H9 (cell line): ENCODE measurements at regions not wholly inside any gene's neighbourhood (a gene's known extent, or its start where the extent isn't known, plus 50 kb on each side); places are given as distances from the start of the nearest gene placed in this dataset.

ENCODE experiments used
- DNase-seq: peaks from one replicate; pipeline ENCODE4 v3.0.0-alpha.2; 2017
- H2AFZ ChIP-seq: one replicate; pipeline ENCODE4 v1.6.1; 2013; ENCODE audit warnings: mild to moderate bottlenecking, low read length, control low read depth, moderate library complexity
- H2AK5ac ChIP-seq: 2 replicates; pipeline ENCODE4 v1.6.1; 2013; ENCODE audit warnings: low read length, control low read depth, mixed read lengths; ENCODE audit not compliant: insufficient read length
- H2BK120ac ChIP-seq: one replicate; pipeline ENCODE4 v1.6.1; 2013; ENCODE audit warnings: low read depth, mild to moderate bottlenecking, low read length, control low read depth, inconsistent platforms; ENCODE audit not compliant: poor library complexity, severe bottlenecking
- H2BK12ac ChIP-seq: 2 replicates; pipeline ENCODE4 v1.6.1; 2013; ENCODE audit warnings: low read length, control low read depth, mixed read lengths, low read depth; ENCODE audit not compliant: insufficient read length
- H2BK15ac ChIP-seq: 2 replicates; pipeline ENCODE4 v1.6.1; 2013; ENCODE audit warnings: low read depth, low read length, control low read depth
- H2BK20ac ChIP-seq: one replicate; pipeline ENCODE4 v1.6.1; 2013; ENCODE audit warnings: low read depth, mild to moderate bottlenecking, low read length, control low read depth, inconsistent platforms; ENCODE audit not compliant: poor library complexity, severe bottlenecking
- H2BK5ac ChIP-seq: 2 replicates; pipeline ENCODE4 v1.6.1; 2013; ENCODE audit warnings: low read length, control low read depth, mixed read lengths; ENCODE audit not compliant: insufficient read length
- H3K14ac ChIP-seq: 2 replicates; pipeline ENCODE4 v1.6.1; 2013; ENCODE audit warnings: low read length, control low read depth; ENCODE audit not compliant: insufficient read depth
- H3K18ac ChIP-seq: 2 replicates; pipeline ENCODE4 v1.6.1; 2013; ENCODE audit warnings: low read depth, mild to moderate bottlenecking, mixed read lengths, low read length, control low read depth; ENCODE audit not compliant: insufficient read length
- H3K23ac ChIP-seq: 2 replicates; pipeline ENCODE4 v1.6.1; 2013; ENCODE audit warnings: low read length, control low read depth, mixed read lengths, low read depth; ENCODE audit not compliant: insufficient read length
- H3K23me2 ChIP-seq: 2 replicates; pipeline ENCODE4 v1.6.1; 2013; ENCODE audit warnings: low read depth, mild to moderate bottlenecking, mixed read lengths, low read length, control low read depth; ENCODE audit not compliant: insufficient read length, poor library complexity, severe bottlenecking
- H3K27ac ChIP-seq: 2 replicates; pipeline ENCODE4 v1.5.1; 2013; ENCODE audit warnings: low read length, control low read depth, mixed read lengths, low read depth; ENCODE audit not compliant: insufficient read length
- H3K27me3 ChIP-seq: 2 replicates; pipeline ENCODE4 v1.6.1; 2013; ENCODE audit warnings: low read length, control low read depth, inconsistent platforms; ENCODE audit not compliant: insufficient read depth
- H3K4ac ChIP-seq: 2 replicates; pipeline ENCODE4 v1.6.1; 2013; ENCODE audit warnings: low read depth, mild to moderate bottlenecking, control low read depth, inconsistent platforms, low read length, moderate library complexity
- H3K4me1 ChIP-seq: 2 replicates; pipeline ENCODE4 v1.6.1; 2013; ENCODE audit warnings: low read length, control low read depth, inconsistent platforms; ENCODE audit not compliant: insufficient read depth
- H3K4me2 ChIP-seq: 2 replicates; pipeline ENCODE4 v1.6.1; 2013; ENCODE audit warnings: low read length, control low read depth, mixed read lengths; ENCODE audit not compliant: insufficient read length, insufficient read depth
- H3K56ac ChIP-seq: 2 replicates; pipeline ENCODE4 v1.6.1; 2013; ENCODE audit warnings: low read depth, mild to moderate bottlenecking, mixed read lengths, low read length, control low read depth; ENCODE audit not compliant: insufficient read length
- H3K79me1 ChIP-seq: 2 replicates; pipeline ENCODE4 v1.6.1; 2013; ENCODE audit warnings: low read depth, mild to moderate bottlenecking, moderate library complexity, low read length, control low read depth, inconsistent platforms; ENCODE audit not compliant: insufficient read depth, poor library complexity, severe bottlenecking
- H3K79me2 ChIP-seq: 2 replicates; pipeline ENCODE4 v1.6.1; 2013; ENCODE audit warnings: low read length, control low read depth, inconsistent platforms; ENCODE audit not compliant: insufficient read depth
- H3K9ac ChIP-seq: 2 replicates; pipeline ENCODE4 v1.6.1; 2013; ENCODE audit warnings: low read length, control low read depth, mixed read lengths; ENCODE audit not compliant: insufficient read length; ENCODE audit errors: extremely low read depth
- H3K9me3 ChIP-seq: one replicate; pipeline ENCODE4 v1.6.1; 2013; ENCODE audit warnings: low read depth, low read length, inconsistent platforms; ENCODE audit not compliant: control insufficient read depth
- H3T11ph ChIP-seq: one replicate; pipeline ENCODE4 v1.6.1; 2013; ENCODE audit warnings: mild to moderate bottlenecking, low read length, control low read depth, inconsistent platforms
- H4K20me1 ChIP-seq: one replicate; pipeline ENCODE4 v1.6.1; 2013; ENCODE audit not compliant: control insufficient read depth, insufficient read length, insufficient read depth
- H4K5ac ChIP-seq: 2 replicates; pipeline ENCODE4 v1.6.1; 2013; ENCODE audit warnings: low read depth, mild to moderate bottlenecking, mixed read lengths, low read length, control low read depth; ENCODE audit not compliant: insufficient read length
- H4K8ac ChIP-seq: replicated peaks from 2 replicates; pipeline ENCODE4 v1.6.1; 2013; ENCODE audit warnings: low read length, control low read depth, mixed read lengths, low read depth; ENCODE audit not compliant: insufficient read length
- H4K91ac ChIP-seq: 2 replicates; pipeline ENCODE4 v1.6.1; 2013; ENCODE audit warnings: low read depth, mild to moderate bottlenecking, moderate library complexity, mixed read lengths, low read length, control low read depth; ENCODE audit not compliant: insufficient read length
- H3K27ac Mint-ChIP-seq, 3 experiments: 2 replicates in 2 of 3; 3 replicates in 1 of 3; pipeline ENCODE4 v1.8.0; 2020 to 2021; ENCODE audit warnings: mixed read lengths in 3 of 3, mild to moderate bottlenecking in 1 of 3, moderate library complexity in 1 of 3
- H3K27me3 Mint-ChIP-seq: 2 replicates; pipeline ENCODE4 v1.8.0; 2021; ENCODE audit warnings: low read depth, mild to moderate bottlenecking, moderate library complexity, mixed read lengths
- H3K36me3 Mint-ChIP-seq, 3 experiments: 2 replicates in 2 of 3; 3 replicates in 1 of 3; pipeline ENCODE4 v1.8.0; 2020 to 2021; ENCODE audit warnings: low read depth in 3 of 3, mixed read lengths in 3 of 3; ENCODE audit not compliant: insufficient read depth in 1 of 3
- H3K4me1 Mint-ChIP-seq, 2 experiments: 2 replicates each; pipeline ENCODE4 v1.8.0; 2020; ENCODE audit warnings: mixed read lengths in 2 of 2
- H3K4me3 Mint-ChIP-seq, 2 experiments: 2 replicates in 1 of 2; 3 replicates in 1 of 2; pipeline ENCODE4 v1.8.0; 2020 to 2021; ENCODE audit warnings: mild to moderate bottlenecking in 2 of 2, mixed read lengths in 2 of 2, moderate library complexity in 1 of 2
- H3K9me3 Mint-ChIP-seq, 2 experiments: 2 replicates in 1 of 2; 3 replicates in 1 of 2; pipeline ENCODE4 v1.8.0; 2020; ENCODE audit warnings: mild to moderate bottlenecking in 2 of 2, mixed read lengths in 2 of 2, moderate library complexity in 1 of 2
- CTCF ChIP-seq: fragments of 200-600 bp; sonication (generic); conservative IDR thresholded peaks from 3 replicates; pipeline ENCODE4 v1.8.0; 2021; ENCODE audit warnings: antibody characterized with exemption, mild to moderate bottlenecking
- WGBS: extraction: QIAGEN DNeasy Blood & Tissue Kit; methylation state at CpG from one replicate; pipeline ENCODE4 v1.1.7; 2013; ENCODE audit warnings: missing lambda C conversion rate, low lambda C conversion rate, mixed read lengths; ENCODE audit not compliant: insufficient read length; ENCODE audit errors: extremely low coverage; 5-methylcytosine and 5-hydroxymethylcytosine counted together

- H2BK20ac ChIP-seq: no peak overlapping the region
- H3K79me1 ChIP-seq: no peaks in the 10 kb centered on the region
- no peak overlapping the region for H3K14ac ChIP-seq
- H3K27me3 Mint-ChIP-seq: no peaks in the 10 kb centered on the region
- H3K27ac Mint-ChIP-seq: peak overlapping the region in 2 of 3 experiments; percentile 32 to 99; a peak in 4 of 7 replicates
- H3T11ph ChIP-seq: no peak overlapping the region
- no peak overlapping the region for H3K4me3 Mint-ChIP-seq
- no peak overlapping the region for H3K27ac ChIP-seq
- H3K56ac ChIP-seq: no peak overlapping the region
- no peak overlapping the region for H2BK15ac ChIP-seq
- no peak for DNase-seq
- H4K5ac ChIP-seq: no peak overlapping the region
- no peak overlapping the region for H2BK120ac ChIP-seq
- H2AK5ac ChIP-seq: no peak overlapping the region
- H2AFZ ChIP-seq: no peak overlapping the region
- H2BK12ac ChIP-seq: no peak overlapping the region
- H3K4me1 ChIP-seq: peaks cover 4% of the 10 kb centered on the region; the same call in 1 of the 2 replicates
- H3K9ac ChIP-seq: no peak overlapping the region
- peaks cover 0 to 19% (median 5%) of the 10 kb centered on the region in 3 experiments; a peak in 4 of 7 replicates for H3K36me3 Mint-ChIP-seq
- H3K4me1 Mint-ChIP-seq: peaks cover 50 to 52% of the 10 kb centered on the region in 2 experiments
- H4K8ac ChIP-seq: no peak overlapping the region
- H3K23ac ChIP-seq: no peak overlapping the region
- no peak overlapping the region for H3K4ac ChIP-seq
- no peaks in the 10 kb centered on the region for H3K27me3 ChIP-seq
- no peak overlapping the region for H2BK5ac ChIP-seq
- no peak overlapping the region for H4K91ac ChIP-seq
- no peak overlapping the region for H3K4me2 ChIP-seq
- no peaks in the 10 kb centered on the region for H3K9me3 ChIP-seq
- no peaks in the 10 kb centered on the region for H3K79me2 ChIP-seq
- TF ChIP-seq CTCF: no peak
- H4K20me1 ChIP-seq: no peaks in the 10 kb centered on the region
- WGBS: no CpG with 5 or more reads among the region's 2 CpGs
- H3K9me3 Mint-ChIP-seq: no peaks in the 10 kb centered on the region; a peak in 3 of 5 replicates
- H3K18ac ChIP-seq: no peak overlapping the region
- peaks cover 2% of the 10 kb centered on the region for H3K23me2 ChIP-seq
Measured at GRCh38 chr5:166428264-166428803, 1863.1 kb upstream of the WWC1 start.
